HG03095 (cell line): ENCODE measurements at regions not wholly inside any gene's neighbourhood (a gene's known extent, or its start where the extent isn't known, plus 50 kb on each side); places are given as distances from the start of the nearest gene placed in this dataset.
"Not testable (repeated sequence)": the region's sequence is repeated elsewhere in the genome, so short reads cannot be mapped to it uniquely, and the experiment has no call there.

ENCODE experiments used
- ATAC-seq: cut with Tn5 transposase; IDR thresholded peaks from one replicate; pipeline ENCODE4 v1.9.1; 2021; ENCODE audit warnings: moderate library complexity; ENCODE audit not compliant: unreplicated experiment

GRCh38 chr5:97575322-97575721, 392.3 kb upstream of the RIOK2 start:
- no peak for ATAC-seq

DNA sequence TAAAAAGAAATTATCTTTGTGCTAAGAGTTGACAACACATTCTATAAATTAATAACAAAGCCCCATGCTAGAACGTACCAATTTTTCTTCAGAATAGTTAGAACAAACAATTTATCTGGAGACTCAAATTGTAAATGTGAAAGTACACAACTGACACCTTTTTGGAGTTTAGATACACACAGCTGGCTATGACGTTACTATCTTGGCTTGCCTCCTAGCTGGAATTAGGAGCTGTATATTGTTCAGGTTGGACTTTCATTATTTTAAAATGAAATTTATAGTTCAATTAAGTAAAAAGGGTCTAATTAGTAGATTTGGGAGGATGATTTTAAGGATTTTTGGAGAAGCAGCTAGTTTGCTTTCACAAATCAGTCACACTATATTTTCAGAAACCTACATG, 393.9 kb upstream of the RIOK2 start:
- ATAC-seq, result no peak

GRCh38 chr5:97579977-97580376, 396.9 kb upstream of the RIOK2 start:
- ATAC-seq, result not testable (repeated sequence)

GRCh38 chr5:97580746-97581145, 397.7 kb upstream of the RIOK2 start:
- ATAC-seq, result no peak

DNA sequence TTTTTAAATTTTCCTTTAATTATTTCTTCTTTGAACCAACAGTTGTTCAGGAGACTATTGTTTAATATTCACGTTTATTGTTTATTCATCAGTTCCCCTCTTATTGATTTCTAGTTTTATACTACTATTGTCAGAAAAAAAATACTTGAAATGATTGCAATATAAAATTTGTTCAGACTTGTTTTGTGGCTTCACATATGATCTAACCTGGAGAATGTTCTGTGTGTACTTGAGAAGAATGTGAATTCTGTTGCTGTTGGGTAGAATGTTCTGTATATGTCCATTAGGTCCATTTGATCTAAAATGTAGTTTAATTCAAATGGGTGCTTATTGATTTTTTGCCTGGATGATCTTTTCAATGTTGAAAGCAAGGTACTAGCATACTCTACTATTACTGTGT, 408.7 kb upstream of the RIOK2 start:
- ATAC-seq, result no peak

DNA sequence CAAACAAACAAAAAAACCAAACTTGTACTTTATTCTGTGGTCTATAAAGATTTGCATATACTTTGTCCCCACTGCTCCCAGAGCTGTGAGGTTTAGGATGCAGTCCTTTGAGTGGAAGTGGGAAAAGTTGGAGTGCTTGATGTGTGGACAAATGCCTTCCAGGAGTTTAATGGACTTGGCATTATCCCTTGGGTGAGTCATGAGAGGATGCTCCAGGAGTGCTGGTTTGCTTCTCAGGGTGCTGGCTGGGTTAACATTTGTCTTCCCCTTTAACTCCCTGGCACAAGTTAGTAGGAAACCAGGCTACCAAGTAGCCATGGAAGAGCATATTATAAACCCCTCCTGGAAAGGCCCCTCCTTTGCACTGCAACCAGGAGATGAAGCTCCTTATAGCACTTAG, 417.4 kb upstream of the RIOK2 start:
- no peak for ATAC-seq

DNA sequence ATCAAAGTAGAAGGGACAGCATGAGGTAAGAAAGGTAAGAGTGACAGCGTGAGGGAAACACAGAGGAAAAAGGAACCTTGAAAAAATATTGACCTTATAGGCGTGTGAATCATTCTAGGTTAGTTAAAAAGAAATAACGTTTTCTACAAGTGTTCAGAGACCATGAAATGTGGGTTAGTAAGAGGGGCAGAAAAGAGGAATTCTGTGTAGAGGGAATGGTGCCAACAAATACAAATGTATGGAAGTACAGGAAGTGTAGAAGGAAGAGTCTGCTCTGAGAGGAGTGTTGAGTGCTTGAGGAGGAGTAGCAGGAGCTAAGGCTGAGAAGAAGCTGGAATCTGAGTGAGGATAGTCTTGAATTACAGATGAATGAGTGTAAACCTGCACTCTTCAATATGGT, 418.6 kb upstream of the RIOK2 start:
- ATAC-seq, result no peak

DNA sequence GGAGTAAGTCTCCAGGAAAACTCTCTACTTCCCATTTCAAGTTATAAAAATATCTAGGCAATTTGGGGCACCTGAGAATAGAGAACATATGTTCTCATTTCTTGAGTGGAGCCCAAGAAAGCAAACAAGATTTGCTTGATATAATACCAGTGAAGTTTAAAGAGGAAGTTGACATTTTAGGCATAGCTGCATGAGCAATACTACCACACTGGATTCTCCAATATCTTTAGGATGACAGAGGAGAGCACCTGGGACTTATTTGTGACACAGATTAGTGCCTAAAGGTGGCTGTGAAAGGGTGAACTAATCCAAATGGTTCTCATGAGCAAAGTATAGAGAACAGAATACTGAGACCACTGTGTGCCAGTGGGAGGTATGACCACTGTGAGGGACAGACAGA, 423.5 kb upstream of the RIOK2 start:
- no peak for ATAC-seq

DNA sequence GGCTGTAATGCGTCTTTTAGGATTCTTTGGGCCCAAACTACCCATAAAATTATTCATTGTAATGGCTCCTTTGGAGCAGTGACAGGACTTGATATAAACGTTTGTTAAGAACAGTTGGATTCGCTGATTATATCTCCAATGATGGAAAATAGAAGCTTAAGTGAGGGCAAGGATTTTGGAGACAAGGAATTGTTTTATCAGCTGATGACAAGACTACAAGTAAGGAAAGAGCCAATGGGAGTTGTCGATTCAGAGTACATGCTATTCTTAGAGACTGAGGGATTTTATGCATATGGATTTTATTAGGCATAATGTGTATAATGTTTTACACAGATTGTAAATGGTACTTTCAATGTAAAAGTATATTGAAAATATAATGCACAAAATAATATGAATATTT, 425.5 kb upstream of the RIOK2 start:
- ATAC-seq, result no peak

DNA sequence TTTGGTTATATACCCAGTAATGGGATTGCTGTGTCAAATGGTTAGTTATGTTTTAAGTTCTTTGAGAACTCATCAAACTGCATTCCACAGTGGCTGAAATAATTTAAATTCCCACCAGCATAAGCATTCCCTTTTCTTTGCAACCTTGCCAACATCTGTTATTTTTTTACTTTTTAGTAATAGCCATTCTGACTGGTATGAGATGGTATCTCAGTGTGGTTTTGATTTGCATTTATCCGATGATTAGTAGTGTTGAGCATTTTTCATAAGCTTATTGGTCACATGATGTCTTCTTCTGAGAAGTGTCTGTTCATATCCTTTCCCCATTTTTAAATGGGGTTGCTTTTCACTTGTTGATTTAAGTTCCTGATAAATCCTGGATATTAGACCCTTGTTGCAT, 435.7 kb upstream of the RIOK2 start:
- ATAC-seq, result no peak

DNA sequence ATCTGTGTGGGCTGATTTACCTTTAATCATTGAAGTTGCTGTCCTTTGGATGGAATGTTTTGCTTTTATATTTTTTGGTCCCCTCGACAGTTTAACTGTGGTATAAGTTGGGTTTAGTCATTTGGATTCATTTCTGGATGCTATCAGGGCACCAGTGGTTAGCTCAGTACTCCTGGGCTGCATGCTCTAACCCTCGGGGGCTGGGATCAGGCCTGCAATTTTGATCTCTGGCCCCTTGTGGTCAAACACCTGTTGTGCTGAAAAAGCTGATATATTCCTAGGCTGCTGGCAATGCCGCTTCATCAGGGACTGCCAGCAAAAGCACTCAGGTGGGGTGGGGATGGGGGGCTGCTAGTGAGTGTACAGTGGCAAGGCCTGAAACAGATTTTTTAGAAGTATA, 440.4 kb upstream of the RIOK2 start:
- no peak for ATAC-seq

DNA sequence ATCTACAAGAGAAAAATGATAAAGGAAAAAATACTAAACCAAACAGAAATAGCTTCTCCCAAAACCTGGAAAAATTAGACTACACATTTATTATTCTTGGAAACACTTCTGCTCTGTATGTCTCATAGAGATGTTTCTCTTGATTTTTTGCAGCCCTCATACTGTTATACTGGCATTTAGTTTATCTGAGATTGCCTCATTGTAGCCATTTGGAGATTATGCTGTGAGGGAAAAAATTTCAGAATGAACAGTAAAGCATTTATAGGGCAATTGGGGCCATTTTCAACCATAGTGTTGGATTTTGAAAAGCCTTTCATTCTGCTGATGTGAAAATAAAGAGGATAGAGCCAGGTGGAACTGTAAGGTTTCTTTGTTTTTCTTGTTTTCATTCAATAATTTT, 441.8 kb upstream of the RIOK2 start:
- no peak for ATAC-seq

GRCh38 chr5:97627272-97627671, 444.2 kb upstream of the RIOK2 start:
- no peak for ATAC-seq

DNA sequence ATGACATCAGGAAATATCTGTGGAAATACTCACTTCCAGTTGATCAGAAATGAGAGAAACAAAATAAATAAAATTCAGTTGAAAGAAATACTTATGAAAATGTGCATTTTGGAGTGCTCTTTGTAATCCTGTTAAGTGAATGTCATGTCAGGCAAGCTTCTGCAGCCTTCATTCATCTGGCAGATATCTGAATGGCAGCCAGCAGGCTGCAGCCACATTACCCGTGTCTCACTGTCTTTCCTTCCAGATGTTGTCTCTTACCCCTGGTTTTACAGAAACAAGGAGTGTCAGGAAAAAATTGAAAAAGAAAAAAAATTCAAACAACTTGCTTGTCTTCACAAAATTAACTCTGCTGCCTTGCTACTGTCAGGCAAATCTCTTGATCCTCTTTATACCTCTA, 445.0 kb upstream of the RIOK2 start:
- no peak for ATAC-seq

- ATAC-seq, result no peak
These were observed 445.8 kb upstream of the RIOK2 start for GRCh38 chr5:97628807-97629206.

DNA sequence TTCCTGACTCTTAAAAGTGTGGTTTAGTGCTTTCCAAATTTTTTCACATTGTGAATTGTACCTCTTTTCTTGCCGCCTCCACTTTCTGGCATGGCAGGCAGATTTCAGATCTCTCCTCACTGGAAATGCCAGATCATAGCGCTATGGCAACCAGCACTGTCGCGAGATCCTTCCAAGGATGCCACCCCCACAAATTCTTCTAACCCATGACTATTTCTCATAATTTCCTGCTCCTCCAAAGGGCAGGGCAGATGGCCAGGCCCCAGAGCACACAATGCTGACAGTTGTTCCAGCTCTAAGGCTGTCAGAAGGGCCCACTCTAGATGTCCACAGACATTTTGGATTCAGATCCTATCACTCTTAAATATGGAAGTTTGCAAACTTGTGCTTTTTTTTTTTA, 446.2 kb upstream of the RIOK2 start:
- ATAC-seq, result no peak

DNA sequence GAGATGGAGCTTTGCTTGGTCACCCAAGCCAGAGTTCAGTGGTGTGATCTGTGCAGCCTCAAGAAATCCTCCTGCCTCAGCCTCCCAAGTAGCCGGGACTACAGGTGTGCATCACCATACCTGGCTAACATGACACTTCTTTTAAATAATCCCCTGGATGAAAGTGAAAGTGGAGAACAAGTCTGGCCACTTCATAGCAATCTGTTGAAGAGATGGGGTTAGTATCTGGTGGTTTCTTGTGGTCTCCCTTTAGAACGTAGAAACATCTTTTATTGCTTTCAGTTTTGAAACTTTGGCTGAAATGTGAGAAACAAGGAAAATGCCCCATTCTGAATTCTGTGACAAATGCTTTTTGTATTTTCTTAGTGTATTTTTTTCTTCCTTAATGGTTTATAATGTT, 452.5 kb upstream of the RIOK2 start:
- ATAC-seq, result no peak

DNA sequence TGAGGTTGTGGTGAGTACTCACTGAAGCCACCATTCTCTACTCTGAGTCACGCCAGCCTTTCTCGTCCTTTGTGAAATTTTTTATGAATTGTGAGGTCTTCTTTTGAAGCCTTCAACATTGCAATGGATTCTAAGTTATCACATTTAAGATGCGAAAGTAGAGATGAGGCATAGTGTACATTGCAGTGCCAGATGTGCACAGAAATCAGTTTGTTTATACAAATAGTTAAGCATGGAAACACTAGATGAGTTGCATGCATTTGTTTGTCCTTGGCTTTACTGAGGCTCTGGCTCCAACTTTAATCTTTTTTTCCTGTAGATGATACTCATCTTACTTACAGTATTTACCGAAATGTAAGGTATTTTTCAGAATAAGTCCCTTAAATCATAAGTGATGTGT, 453.7 kb upstream of the RIOK2 start:
- ATAC-seq, result no peak

GRCh38 chr5:97641081-97641480, 458.0 kb upstream of the RIOK2 start:
- no peak for ATAC-seq

- no peak for ATAC-seq
These were observed 461.2 kb upstream of the RIOK2 start for GRCh38 chr5:97644206-97644605.

DNA sequence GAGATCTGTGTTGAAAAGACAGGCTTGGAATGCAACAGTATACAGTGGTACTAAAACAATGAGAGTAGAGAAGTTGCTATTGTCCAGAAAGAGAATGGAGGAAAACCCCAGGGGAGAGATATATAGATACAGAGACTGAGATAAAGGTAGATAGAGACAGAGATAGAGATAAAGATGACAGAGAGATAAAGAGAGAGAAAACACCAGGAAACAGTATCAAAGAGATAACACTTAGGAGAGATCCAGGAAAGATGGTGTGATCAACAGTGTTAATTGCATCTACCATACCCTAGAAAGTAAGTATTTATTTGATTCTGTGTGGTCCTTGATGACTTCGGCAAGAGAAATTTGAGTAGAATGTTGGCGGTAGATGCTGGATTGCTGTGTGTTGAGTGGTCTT, 461.8 kb upstream of the RIOK2 start:
- no peak for ATAC-seq

DNA sequence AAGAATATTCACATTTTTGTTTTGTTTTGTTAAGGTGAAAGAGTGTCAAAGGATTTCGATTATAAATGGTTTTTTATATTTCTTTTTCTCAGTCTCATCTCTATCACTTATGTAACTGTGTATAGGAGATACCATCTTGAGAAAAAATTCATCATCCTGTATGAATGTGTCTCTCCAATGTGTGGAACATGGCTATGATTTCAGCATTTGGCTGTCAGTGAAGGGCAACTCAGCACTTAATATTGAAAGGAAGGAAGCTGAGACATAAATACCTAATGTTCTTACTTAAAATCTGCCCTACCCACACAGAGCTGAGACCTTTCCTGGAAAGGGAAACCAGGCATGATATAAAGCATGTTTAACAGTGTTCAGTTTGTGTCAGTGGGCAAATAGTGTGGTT, 474.2 kb upstream of the RIOK2 start:
- no peak for ATAC-seq

DNA sequence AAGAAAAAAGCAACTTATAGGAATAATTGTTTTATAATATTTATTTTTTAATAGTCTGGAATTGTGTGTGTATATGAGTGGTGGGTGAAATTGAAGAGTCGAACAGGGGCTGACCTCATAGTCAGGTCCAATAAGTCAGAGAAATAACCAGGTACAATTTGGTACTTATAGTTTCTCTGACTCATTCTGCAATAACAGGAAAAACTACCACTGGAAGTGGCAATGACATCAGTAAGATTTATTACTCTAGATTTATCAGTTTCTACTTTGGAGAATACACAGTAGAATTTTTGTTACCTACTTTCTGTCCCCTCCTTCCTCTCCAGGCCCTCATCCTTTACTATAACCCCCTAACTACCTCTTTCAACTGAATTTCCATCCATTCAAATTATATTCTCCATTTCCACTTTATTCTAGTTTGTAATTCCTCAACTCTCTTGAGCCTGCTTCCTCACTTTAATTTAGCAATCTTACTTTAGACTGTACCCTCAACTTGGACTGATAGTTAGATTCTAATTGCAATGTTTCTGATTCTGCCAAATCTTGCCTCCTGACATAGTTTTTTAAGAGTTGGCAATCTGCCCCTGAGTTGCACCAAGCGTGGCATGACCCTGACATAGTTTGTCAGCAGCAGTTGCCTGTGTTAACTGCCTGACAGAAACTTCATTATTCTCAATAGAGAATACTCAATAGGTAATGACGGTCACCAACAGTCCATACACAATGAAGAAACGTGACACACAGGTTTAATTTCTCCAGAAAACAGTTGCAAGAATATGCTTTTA, 475.3 kb upstream of the RIOK2 start:
- no peak for ATAC-seq
